SK-N-SH (cell line): ENCODE measurements at regions not wholly inside any gene's neighbourhood (a gene's known extent, or its start where the extent isn't known, plus 50 kb on each side); places are given as distances from the start of the nearest gene placed in this dataset.

Source experiments
- CHD2 ChIP-seq: fragments of 150-350 bp; IDR thresholded peaks from 2 replicates; pipeline ENCODE4 v1.6.1; 2018; ENCODE audit warnings: low read length; ENCODE audit not compliant: partially characterized antibody
- EZH2phosphoT487 ChIP-seq: fragments of 200-600 bp; sonication (generic); IDR thresholded peaks from 2 replicates; pipeline ENCODE4 v1.6.1; 2017; ENCODE audit warnings: low read depth, mixed run types, mild to moderate bottlenecking, antibody characterized with exemption, moderate library complexity, borderline replicate concordance
- JUND ChIP-seq: IDR thresholded peaks from 2 replicates; pipeline ENCODE4 v1.4.0; 2012
- MAX ChIP-seq: IDR thresholded peaks from 2 replicates; pipeline ENCODE4 v1.4.0; 2012; ENCODE audit warnings: low read depth
- NFIC ChIP-seq: IDR thresholded peaks from 2 replicates; pipeline ENCODE4 v1.4.0; 2012; ENCODE audit warnings: borderline replicate concordance
- RAD21 ChIP-seq: IDR thresholded peaks from 2 replicates; pipeline ENCODE4 v1.6.1; 2012; ENCODE audit warnings: mild to moderate bottlenecking, low read length
- REST ChIP-seq: IDR thresholded peaks from 2 replicates; pipeline ENCODE4 v1.6.1; 2012; ENCODE audit warnings: mild to moderate bottlenecking, low read depth, low read length, moderate library complexity
- TF ChIP-seq, protein P1 (sequence below): fragments of 200-600 bp; sonication (generic); IDR thresholded peaks from 2 replicates; pipeline ENCODE4 v1.6.1; 2017; ENCODE audit warnings: antibody characterized with exemption, mild to moderate bottlenecking, moderate library complexity

GRCh38 chr4:107376293-107376692 is 340.2 kb upstream of the DKK2 start:
- TF ChIP-seq EZH2phosphoT487 (no peak), JUND (no peak), REST (no peak), NFIC (no peak), RAD21 (no peak), CHD2 (no peak), MAX (no peak)
- TF ChIP-seq, protein P1, sequence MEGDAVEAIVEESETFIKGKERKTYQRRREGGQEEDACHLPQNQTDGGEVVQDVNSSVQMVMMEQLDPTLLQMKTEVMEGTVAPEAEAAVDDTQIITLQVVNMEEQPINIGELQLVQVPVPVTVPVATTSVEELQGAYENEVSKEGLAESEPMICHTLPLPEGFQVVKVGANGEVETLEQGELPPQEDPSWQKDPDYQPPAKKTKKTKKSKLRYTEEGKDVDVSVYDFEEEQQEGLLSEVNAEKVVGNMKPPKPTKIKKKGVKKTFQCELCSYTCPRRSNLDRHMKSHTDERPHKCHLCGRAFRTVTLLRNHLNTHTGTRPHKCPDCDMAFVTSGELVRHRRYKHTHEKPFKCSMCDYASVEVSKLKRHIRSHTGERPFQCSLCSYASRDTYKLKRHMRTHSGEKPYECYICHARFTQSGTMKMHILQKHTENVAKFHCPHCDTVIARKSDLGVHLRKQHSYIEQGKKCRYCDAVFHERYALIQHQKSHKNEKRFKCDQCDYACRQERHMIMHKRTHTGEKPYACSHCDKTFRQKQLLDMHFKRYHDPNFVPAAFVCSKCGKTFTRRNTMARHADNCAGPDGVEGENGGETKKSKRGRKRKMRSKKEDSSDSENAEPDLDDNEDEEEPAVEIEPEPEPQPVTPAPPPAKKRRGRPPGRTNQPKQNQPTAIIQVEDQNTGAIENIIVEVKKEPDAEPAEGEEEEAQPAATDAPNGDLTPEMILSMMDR = no peak
